Spleen (tissue), 7 donors: ENCODE measurements at regions not wholly inside any gene's neighbourhood (a gene's known extent, or its start where the extent isn't known, plus 50 kb on each side); places are given as distances from the start of the nearest gene placed in this dataset.

Source experiments
- POLR2A ChIP-seq, 3 donors: fragments of 450-650 bp; IDR thresholded peaks; one replicate each; pipeline ENCODE4 v1.5.1; 2017; ENCODE audit warnings: antibody characterized with exemption in 3 of 3, mild to moderate bottlenecking in 1 of 3
- TF ChIP-seq, protein P1 (sequence below), 11 experiments: fragments of 200-600 bp in 7 of 11; fragments of 450-650 bp in 4 of 11; sonication (generic) in 4 of 11; IDR thresholded peaks in 8 of 11; conservative IDR thresholded peaks in 3 of 11; 1 replicate in 7 of 11; 2 replicates in 4 of 11; pipeline versions ENCODE4 v1.4.0 to v1.8.0; 2016 to 2021; ENCODE audit warnings: antibody characterized with exemption in 11 of 11, inconsistent platforms in 4 of 11, mild to moderate bottlenecking in 1 of 11
- donor health status: DM: no; HTN: no; CAD: no; lungs with moderate emphysema.
- donor health status: DM: no; HTN: no; CAD: no.
- donor health status: DM: no; HTN: no; CAD: no.

DNA sequence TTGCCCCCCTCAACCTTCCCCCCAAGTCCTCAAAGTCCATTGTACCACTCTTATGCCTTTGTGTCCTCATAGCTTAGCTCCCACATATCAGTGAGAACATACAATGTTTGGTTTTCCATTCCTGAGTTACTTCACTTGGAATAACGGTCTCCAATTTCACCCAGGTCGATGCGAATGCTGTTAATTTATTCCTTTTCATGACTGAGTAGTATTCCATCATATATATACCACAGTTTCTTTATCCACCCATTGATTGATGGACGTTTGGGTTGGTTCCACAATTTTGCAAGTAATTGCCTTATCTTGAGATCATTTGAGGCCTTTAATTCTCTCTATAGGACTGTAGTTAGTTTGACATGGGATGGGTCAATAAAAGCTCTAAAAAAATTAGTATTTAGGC lies 124.7 kb downstream of the ARL4A start:
- TF ChIP-seq, protein P1, sequence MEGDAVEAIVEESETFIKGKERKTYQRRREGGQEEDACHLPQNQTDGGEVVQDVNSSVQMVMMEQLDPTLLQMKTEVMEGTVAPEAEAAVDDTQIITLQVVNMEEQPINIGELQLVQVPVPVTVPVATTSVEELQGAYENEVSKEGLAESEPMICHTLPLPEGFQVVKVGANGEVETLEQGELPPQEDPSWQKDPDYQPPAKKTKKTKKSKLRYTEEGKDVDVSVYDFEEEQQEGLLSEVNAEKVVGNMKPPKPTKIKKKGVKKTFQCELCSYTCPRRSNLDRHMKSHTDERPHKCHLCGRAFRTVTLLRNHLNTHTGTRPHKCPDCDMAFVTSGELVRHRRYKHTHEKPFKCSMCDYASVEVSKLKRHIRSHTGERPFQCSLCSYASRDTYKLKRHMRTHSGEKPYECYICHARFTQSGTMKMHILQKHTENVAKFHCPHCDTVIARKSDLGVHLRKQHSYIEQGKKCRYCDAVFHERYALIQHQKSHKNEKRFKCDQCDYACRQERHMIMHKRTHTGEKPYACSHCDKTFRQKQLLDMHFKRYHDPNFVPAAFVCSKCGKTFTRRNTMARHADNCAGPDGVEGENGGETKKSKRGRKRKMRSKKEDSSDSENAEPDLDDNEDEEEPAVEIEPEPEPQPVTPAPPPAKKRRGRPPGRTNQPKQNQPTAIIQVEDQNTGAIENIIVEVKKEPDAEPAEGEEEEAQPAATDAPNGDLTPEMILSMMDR (IDR thresholded peaks at IDR 0.05 in 8 of 11, conservative IDR thresholded peaks at IDR 0.05 in 3 of 11), result no peak
- no peak for TF ChIP-seq POLR2A (IDR thresholded peaks at IDR 0.05)
